GM10266 (cell line): ENCODE measurements at regions not wholly inside any gene's neighbourhood (a gene's known extent, or its start where the extent isn't known, plus 50 kb on each side); places are given as distances from the start of the nearest gene placed in this dataset.

Source experiments
- DNase-seq: peaks from one replicate; pipeline ENCODE4 v3.0.0; 2012; ENCODE audit errors: extremely low spot score
- TF ChIP-seq, protein P1 (sequence below): IDR thresholded peaks from 2 replicates; pipeline ENCODE4 v1.5.1; 2012; ENCODE audit warnings: mild to moderate bottlenecking, low read depth; ENCODE audit not compliant: control insufficient read depth, insufficient read depth; ENCODE audit errors: missing control alignments

DNA sequence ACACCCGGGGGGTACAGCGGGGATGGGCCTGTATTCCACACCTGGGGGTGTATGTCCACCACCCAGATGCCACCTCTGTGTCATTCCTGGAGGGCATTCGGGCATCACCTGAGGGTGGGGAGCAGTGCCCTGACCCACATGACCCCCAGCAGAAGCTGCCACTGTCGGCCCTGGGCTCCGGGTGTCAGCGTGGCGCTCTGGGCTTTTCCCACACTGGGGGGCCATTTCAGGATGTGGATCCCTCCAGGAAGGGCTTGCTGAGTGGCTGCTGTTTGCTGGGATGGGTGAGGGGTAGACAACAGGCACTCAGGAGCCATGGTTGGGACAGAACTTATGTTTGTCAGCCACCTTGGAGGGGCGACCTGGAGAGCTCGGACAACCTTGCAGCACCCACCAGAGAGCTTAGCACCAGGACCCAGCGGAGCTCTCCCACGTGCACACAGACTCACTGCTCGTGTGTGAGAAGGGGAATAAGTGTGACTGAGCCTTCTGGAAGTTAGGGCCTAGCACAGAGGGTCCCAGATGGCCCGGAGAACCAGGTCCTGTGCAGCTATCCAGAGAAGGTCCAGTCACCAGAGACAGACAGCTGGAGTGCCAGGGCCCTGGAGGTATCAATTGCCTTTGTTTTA, 102.7 kb downstream of the METRNL start:
- TF ChIP-seq, protein P1, sequence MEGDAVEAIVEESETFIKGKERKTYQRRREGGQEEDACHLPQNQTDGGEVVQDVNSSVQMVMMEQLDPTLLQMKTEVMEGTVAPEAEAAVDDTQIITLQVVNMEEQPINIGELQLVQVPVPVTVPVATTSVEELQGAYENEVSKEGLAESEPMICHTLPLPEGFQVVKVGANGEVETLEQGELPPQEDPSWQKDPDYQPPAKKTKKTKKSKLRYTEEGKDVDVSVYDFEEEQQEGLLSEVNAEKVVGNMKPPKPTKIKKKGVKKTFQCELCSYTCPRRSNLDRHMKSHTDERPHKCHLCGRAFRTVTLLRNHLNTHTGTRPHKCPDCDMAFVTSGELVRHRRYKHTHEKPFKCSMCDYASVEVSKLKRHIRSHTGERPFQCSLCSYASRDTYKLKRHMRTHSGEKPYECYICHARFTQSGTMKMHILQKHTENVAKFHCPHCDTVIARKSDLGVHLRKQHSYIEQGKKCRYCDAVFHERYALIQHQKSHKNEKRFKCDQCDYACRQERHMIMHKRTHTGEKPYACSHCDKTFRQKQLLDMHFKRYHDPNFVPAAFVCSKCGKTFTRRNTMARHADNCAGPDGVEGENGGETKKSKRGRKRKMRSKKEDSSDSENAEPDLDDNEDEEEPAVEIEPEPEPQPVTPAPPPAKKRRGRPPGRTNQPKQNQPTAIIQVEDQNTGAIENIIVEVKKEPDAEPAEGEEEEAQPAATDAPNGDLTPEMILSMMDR, result no peak
- DNase-seq, result no peak

DNA sequence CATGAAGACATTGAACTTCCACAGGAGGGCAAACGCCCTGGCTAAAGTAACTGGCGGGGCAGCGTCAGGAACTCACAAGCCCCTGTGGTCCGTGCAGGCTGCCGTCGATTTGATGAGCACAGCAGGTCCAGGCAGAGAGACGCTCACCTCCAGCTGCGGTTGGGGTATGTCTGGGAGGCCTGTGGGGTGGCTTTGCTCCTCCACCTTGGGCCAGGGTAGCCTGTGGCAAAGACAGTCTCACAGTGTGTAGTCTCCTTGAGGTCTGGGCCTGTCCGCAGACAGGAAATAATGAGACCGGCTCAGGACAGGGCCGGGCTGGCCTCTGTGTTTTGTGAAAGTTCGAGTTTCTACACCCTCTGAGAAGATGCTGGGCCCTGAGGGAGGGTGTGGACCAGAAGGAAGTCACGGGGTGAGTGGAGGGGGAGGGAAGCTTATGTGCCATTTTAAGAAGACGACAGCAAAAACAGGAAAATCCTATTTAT, 103.3 kb downstream of the METRNL start:
- TF ChIP-seq, protein P1, result no peak
- no peak for DNase-seq

DNA sequence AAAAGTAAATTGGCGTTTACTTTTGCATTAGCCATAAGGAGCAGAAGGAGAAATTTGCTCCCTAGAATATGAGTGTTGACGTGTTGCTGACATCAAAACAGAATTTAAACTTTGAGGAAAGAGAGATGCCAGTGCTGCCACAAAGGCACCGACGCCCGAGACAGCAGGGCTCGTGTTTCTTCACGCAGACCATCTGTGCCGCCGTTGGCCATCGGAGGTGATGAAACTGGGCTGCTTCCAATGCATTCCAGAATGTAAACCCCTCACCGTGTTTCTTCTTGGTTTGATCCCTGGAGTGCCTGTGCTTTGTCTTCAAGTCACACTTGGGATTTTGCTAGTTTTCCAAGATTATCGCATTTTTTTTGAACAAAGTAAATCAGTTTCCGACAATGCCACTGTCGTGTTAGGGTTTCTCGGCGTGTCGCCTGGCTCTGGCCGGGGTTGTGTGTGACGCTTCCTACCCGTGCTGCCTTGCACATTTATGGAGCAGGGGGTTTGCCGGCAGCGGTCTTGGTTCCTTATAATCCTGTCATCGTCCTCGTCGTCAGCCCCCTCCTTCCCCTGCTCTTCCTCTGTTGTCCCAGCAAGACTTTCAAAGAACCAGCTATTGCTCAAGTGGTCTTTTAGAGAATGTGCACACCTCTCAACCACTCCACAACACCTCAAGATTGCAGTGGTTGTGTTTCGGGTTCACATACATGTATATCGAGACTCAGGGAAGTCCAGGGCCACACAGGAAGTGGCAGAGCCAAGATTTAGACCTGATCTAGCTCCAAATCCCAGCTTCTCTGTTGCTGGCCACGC, 103.9 kb downstream of the METRNL start:
- TF ChIP-seq, protein P1, result no peak

DNA sequence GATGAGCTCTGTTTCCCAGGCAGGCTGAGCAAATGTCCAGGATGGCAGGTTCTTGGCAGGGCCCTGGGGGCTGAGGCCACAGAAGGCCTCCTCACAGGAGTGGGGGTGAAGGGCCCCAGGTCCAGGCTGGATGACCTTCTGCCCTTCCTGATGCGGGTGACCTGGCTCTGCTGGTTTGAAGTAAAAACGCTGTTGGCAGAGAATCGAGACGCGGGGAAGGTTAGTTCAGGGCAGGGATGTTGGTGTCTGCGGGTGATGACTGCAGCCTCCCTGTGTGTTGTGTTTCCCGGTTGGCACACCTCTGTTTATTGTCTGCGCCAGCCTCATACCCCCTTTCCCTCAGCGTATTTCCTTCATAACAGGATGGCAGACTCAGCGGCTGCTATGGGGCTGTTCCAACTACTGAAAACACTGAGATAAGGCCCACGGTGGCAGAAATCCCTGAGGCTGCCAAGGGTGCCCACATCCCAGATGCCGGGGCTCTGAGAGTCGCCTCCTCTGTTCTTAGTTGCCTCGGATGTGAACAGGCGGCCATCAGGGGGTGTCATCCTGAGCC, 104.6 kb downstream of the METRNL start:
- TF ChIP-seq, protein P1, result no peak
- DNase-seq, result no peak

More for the DNA sequence above, 103.9 kb downstream of the METRNL start:
- DNase-seq, result no peak

DNA sequence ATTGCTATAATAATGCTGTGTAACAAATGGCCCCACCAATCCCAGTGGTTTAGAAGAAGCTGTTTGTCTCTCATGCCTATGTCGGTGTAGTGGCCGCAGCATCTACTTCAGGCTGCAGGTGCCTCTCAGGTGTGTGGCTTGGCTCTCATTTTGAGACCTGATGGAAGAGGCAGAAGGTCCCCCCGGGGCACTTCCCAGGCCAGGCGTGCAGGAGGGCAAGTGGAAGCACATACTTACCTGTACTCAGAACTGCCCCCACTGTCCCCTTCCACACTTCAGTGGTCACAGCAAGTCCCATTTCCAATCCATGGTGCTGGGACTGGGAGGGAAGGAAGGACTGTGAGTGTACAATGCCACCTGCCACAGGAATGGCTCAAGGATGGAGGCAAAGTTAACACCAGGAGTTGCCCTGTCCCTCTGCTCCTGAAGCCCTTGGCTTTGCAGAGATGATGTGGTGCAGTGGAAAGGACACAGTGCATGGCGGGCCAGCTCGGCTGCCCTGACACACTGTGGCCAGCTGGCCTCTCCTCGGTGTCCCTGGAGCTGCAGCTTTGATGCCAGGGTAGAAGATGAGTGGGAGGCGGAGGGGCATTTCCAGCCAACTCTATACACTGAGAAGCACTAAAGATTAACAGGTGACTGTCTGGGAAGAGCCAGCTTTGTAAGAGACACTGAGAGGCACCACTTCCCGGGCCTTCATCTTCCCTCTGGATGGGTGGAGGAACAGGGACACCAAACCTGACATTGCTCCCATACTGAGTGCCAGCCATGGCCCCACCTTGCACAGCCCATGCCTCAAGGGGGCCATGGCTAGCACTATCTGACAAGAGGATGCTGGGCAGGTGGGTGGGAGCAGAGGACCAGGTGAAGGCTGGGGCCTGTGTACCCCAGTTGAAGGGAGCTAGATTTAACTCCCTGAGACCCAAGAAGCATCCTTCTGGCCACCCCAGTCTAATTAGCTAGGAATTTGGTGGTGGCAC, 105.9 kb downstream of the METRNL start:
- TF ChIP-seq, protein P1, result no peak
- no peak for DNase-seq

DNA sequence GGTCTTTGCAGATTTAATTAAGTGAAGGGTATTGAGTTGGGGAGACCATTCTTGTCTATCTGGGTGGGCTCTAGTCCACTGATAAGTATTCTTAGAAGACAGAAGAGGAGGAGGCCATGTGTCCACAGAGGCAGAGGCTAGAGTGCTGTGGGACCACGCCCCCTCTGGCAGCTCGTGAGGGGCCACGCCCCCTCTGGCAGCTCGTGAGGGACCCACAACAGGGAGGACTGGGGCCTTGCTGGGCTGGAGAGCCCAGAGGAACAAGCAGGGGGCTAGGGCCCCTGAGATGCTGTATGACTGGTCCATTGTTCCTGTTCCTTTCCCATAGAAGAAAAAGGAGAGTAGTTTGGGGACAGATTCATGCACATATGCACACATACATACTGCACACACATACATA, 106.8 kb downstream of the METRNL start:
- no peak for DNase-seq
- TF ChIP-seq, protein P1, result no peak
